Panc1 (cell line): ENCODE measurements at regions not wholly inside any gene's neighbourhood (a gene's known extent, or its start where the extent isn't known, plus 50 kb on each side); places are given as distances from the start of the nearest gene placed in this dataset.
"Not testable (repeated sequence)": the region's sequence is repeated elsewhere in the genome, so short reads cannot be mapped to it uniquely, and the experiment has no call there.

Experiments
- ATAC-seq: fragments of 200-7000 bp; cut with Tn5 transposase; 2 replicates; pipeline ENCODE4 v1.9.1; 2020; ENCODE audit warnings: mild to moderate bottlenecking, moderate library complexity
- BruUV-seq: library from RNA; stranded (reverse); fragments of 400-500 nt; replicated peaks from 2 replicates; lab custom pipeline; 2021; lab: Mats Ljungman, UMichigan
- CTCF ChIA-PET: fragments of 300-600 bp; sonication (Branson Sonifier 250); formaldehyde crosslinking; loops from one replicate; lab custom pipeline; 2022; ENCODE audit warnings: antibody characterized with exemption; lab: Charles Lee
- POLR2A ChIA-PET: fragments of 300-600 bp; sonication (Branson Sonifier 250); formaldehyde crosslinking; loops from one replicate; lab custom pipeline; 2022; ENCODE audit warnings: antibody characterized with exemption; lab: Charles Lee
- DNase-seq: peaks from one replicate; pipeline ENCODE4 v3.0.0-alpha.2; 2010; ENCODE audit warnings: low read depth, low spot score
- H3K27ac ChIP-seq: 2 replicates; pipeline ENCODE4 v1.5.1; 2011; ENCODE audit warnings: mild to moderate bottlenecking, low read length, inconsistent platforms
- H3K27me3 ChIP-seq: fragments of 200-500 bp; sonication (Bioruptor generic); 2 replicates; pipeline ENCODE4 v1.6.0; 2014; ENCODE audit warnings: low read length, inconsistent platforms; ENCODE audit not compliant: control insufficient read depth, insufficient read depth
- H3K36me3 ChIP-seq: fragments of 200-500 bp; sonication (Bioruptor generic); 2 replicates; pipeline ENCODE4 v1.5.1; 2014; ENCODE audit warnings: inconsistent platforms, mild to moderate bottlenecking, low read length, moderate library complexity; ENCODE audit not compliant: control insufficient read depth, insufficient read depth
- H3K4me1 ChIP-seq: 2 replicates; pipeline ENCODE4 v1.5.1; 2011; ENCODE audit warnings: inconsistent platforms, mild to moderate bottlenecking, low read length, moderate library complexity; ENCODE audit not compliant: control insufficient read depth, insufficient read depth
- H3K4me3 ChIP-seq, 2 experiments: 2 replicates each; pipeline ENCODE4 v1.5.1; 2011 to 2012; ENCODE audit warnings: low read depth in 2 of 2, low read length in 2 of 2, mild to moderate bottlenecking in 2 of 2, inconsistent platforms in 1 of 2, moderate library complexity in 1 of 2
- H3K9me3 ChIP-seq: fragments of 200-500 bp; sonication (Bioruptor generic); 2 replicates; pipeline ENCODE4 v1.5.1; 2014; ENCODE audit warnings: low read depth, mild to moderate bottlenecking, inconsistent platforms, low read length, moderate library complexity; ENCODE audit not compliant: control insufficient read depth, insufficient read depth
- CTCF ChIP-seq: fragments of 450-650 bp; IDR thresholded peaks from 2 replicates; pipeline ENCODE4 v1.5.1; 2017; ENCODE audit warnings: mild to moderate bottlenecking
- POLR2AphosphoS5 ChIP-seq: IDR thresholded peaks from 2 replicates; pipeline ENCODE4 v1.6.1; 2012; ENCODE audit warnings: mild to moderate bottlenecking, low read depth, low read length, moderate library complexity
- REST ChIP-seq, 2 experiments: IDR thresholded peaks; 2 replicates each; pipeline ENCODE4 v1.6.1; 2011 to 2012; ENCODE audit warnings: low read depth in 2 of 2, control low read depth in 1 of 2, low read length in 1 of 2, mild to moderate bottlenecking in 1 of 2, moderate library complexity in 1 of 2; ENCODE audit not compliant: insufficient read depth in 1 of 2
- SIN3A ChIP-seq: IDR thresholded peaks from 2 replicates; pipeline ENCODE4 v1.6.1; 2012; ENCODE audit warnings: low read depth, mild to moderate bottlenecking, low read length, moderate library complexity, borderline replicate concordance; ENCODE audit not compliant: insufficient read depth
- TCF7L2 ChIP-seq: IDR thresholded peaks from 2 replicates; pipeline ENCODE4 v1.6.1; 2011; ENCODE audit warnings: mild to moderate bottlenecking, low read depth, low read length, inconsistent platforms
- in situ Hi-C: cut with HindIII; loops from 2 replicates; pipeline ENCODE4 v1.10.0; 2016; ENCODE audit warnings: low sequenced_read_pairs, low pct_unique_long_range_greater_than_20kb
- intact Hi-C: fragments of 100-400 bp; cut with micrococcal nuclease; formaldehyde crosslinking; loops from one replicate; pipeline ENCODE4 v1.10.0; 2022; ENCODE audit not compliant: unreplicated experiment

- no peaks in the 10 kb centered on the region for H3K9me3 ChIP-seq
- in situ Hi-C loops: no loop called here
- ChIA-PET CTCF (no interaction called here), POLR2A (no interaction called here)
- H3K27ac ChIP-seq: no peak overlapping the region
- no peaks in the 10 kb centered on the region for H3K4me1 ChIP-seq
- no peaks in the 10 kb centered on the region for H3K27me3 ChIP-seq
- no TSS peak for BruUV-seq
- TF ChIP-seq SIN3A (no peak), CTCF (no peak), TCF7L2 (no peak), POLR2AphosphoS5 (no peak), REST (IDR thresholded peaks at IDR 0.05; ENCODE audit: insufficient read depth in 1 of 2, low read depth in 2 of 2, low read length in 1 of 2) (no peak)
- H3K36me3 ChIP-seq: no peaks in the 10 kb centered on the region
- DNase-seq: no peak
- intact Hi-C loops: no loop called here
- no peak for ATAC-seq
- no peak overlapping the region for H3K4me3 ChIP-seq
These were observed 145.2 kb upstream of the FOXD4L5 start for GRCh38 chr9:65430221-65430620.

GRCh38 chr9:65427361-65427760, 142.4 kb upstream of the FOXD4L5 start:
- ATAC-seq, intact Hi-C loops, in situ Hi-C loops, H3K27me3 ChIP-seq, CTCF ChIA-PET, H3K36me3 ChIP-seq, H3K4me3 ChIP-seq, H3K9me3 ChIP-seq, DNase-seq, BruUV-seq, POLR2A ChIA-PET, H3K27ac ChIP-seq, H3K4me1 ChIP-seq: not testable (repeated sequence)

GRCh38 chr9:65426813-65427212, 141.8 kb upstream of the FOXD4L5 start:
- POLR2A ChIA-PET, intact Hi-C loops, CTCF ChIA-PET, H3K4me3 ChIP-seq, H3K27ac ChIP-seq, in situ Hi-C loops, H3K27me3 ChIP-seq, DNase-seq, H3K9me3 ChIP-seq, H3K4me1 ChIP-seq, BruUV-seq, ATAC-seq, H3K36me3 ChIP-seq: not testable (repeated sequence)
